MG63 (cell line): ENCODE measurements at regions not wholly inside any gene's neighbourhood (a gene's known extent, or its start where the extent isn't known, plus 50 kb on each side); places are given as distances from the start of the nearest gene placed in this dataset.
"Not testable (repeated sequence)": the region's sequence is repeated elsewhere in the genome, so short reads cannot be mapped to it uniquely, and the experiment has no call there.

Experiments
- DNase-seq: peaks from one replicate; pipeline ENCODE4 v3.0.0-alpha.2; 2020
- H3K27me3 ChIP-seq: fragments of 250-450 bp; sonication (Bioruptor Pico); 2 replicates; pipeline ENCODE4 v1.5.1; 2020; ENCODE audit warnings: mild to moderate bottlenecking, moderate library complexity
- H3K36me3 ChIP-seq: fragments of 250-450 bp; sonication (Bioruptor Pico); 2 replicates; pipeline ENCODE4 v1.5.1; 2020; ENCODE audit warnings: mild to moderate bottlenecking, moderate library complexity
- H3K4me3 ChIP-seq: fragments of 250-450 bp; sonication (Bioruptor Pico); 2 replicates; pipeline ENCODE4 v1.5.1; 2020; ENCODE audit warnings: mild to moderate bottlenecking, moderate library complexity
- H3K9me3 ChIP-seq: fragments of 250-450 bp; sonication (Bioruptor Pico); 2 replicates; pipeline ENCODE4 v1.5.1; 2020; ENCODE audit warnings: mild to moderate bottlenecking, moderate library complexity

DNA sequence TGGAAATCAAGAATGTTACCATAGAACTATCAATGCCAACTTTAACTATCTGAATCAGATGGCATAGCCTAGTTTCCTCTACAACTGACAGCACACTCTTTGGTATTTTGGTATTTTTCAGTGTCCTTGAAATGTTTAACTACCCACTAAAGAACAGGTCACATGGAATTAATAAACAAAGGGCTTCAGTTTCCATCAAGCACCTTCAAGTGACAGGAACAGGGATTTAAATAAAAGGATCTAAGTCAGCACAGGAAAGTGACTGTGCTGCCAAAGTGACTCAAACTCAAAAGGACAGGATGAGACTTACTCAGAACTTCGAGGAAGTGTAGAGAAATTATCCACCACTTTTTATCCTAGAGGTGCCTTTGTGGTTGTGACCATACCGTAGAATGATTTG lies 117.7 kb downstream of the FAM72C start:
- not testable (repeated sequence) for H3K36me3 ChIP-seq, H3K27me3 ChIP-seq, DNase-seq, H3K4me3 ChIP-seq, H3K9me3 ChIP-seq

DNA sequence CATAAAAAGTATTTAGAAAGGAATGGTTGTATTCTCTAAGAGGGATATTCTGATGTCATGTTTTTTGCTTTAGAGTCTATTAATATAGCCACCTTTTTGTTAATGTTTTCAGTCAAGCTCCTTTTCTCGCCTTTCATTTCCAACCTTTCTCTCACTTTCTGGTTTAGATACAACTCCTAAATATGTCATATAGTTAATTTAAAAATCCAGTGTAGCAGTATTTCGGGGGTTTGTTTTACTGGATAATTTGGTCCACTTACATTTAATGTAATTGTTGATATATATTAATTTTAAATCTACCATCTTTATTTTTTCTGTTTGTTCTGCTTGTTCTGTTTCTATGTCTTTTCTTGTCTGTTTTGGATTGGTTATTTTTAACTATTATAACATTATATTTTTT lies 121.1 kb downstream of the FAM72C start:
- not testable (repeated sequence) for H3K9me3 ChIP-seq, H3K27me3 ChIP-seq, H3K36me3 ChIP-seq, H3K4me3 ChIP-seq, DNase-seq

DNA sequence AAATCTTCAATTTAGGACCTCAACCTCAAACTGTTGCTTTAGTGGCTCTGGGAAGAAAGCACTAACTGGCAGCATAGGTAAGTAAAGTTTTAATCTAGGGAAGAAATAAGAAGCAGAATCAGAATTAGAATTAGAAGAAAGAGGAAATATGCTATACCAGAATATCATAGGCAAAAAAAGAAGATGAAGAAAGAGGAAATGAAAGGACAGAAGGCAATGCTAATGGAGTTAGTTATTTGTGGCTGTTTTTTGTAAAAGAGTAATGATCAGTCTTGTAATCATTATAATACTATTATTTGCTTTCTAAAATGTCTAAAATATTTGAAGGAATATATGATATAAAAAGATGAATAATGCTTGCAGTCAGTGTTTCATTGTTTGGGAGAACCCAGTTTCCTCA lies 122.9 kb downstream of the FAM72C start:
- H3K4me3 ChIP-seq, DNase-seq, H3K27me3 ChIP-seq, H3K9me3 ChIP-seq, H3K36me3 ChIP-seq: not testable (repeated sequence)

DNA sequence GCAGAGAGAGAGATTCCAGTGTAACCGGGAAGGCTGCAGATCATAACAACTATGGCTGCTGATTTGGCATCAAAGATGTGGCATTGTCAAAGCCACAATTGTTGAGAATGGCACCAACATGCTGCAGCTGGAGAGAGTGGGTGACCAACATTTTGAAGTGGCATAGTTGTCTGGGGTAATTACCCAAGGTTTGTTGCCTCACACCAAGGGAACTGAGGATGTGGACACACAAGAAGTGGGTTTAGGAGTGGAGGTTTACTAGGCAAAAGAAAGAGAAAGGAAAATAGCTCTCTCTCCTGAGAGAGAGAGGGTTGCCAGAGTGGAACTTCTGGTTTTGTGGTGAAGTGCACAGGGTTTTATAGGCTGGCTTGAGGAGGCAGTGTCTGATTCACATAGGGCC lies 126.6 kb downstream of the FAM72C start:
- H3K4me3 ChIP-seq, H3K27me3 ChIP-seq, H3K36me3 ChIP-seq, DNase-seq, H3K9me3 ChIP-seq: not testable (repeated sequence)

GRCh38 chr1:143842058-143842457 lies 129.7 kb downstream of the FAM72C start:
- H3K36me3 ChIP-seq, H3K4me3 ChIP-seq, DNase-seq, H3K9me3 ChIP-seq, H3K27me3 ChIP-seq: not testable (repeated sequence)

DNA sequence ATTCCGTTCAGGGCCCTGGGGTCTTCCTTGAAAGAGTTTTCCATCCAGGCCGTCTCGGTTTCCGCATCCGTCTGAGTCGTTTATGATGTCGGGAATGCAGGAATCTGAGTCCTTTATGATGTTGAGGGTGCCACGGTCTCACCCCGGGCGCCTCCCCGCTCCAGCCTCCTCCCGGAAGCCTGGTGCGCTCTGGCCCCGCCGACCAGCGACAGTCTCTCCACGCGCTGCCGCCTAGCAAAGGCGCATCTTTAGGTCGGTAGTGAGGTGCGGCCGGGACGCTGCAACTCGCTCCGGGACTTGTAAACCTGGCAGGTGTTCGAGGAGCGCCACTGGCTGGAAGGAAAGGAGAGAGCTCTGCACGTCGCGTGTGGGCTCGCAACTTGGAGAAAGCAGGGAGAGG lies 132.6 kb downstream of the FAM72C start:
- not testable (repeated sequence) for H3K27me3 ChIP-seq, H3K36me3 ChIP-seq, H3K4me3 ChIP-seq, DNase-seq, H3K9me3 ChIP-seq

DNA sequence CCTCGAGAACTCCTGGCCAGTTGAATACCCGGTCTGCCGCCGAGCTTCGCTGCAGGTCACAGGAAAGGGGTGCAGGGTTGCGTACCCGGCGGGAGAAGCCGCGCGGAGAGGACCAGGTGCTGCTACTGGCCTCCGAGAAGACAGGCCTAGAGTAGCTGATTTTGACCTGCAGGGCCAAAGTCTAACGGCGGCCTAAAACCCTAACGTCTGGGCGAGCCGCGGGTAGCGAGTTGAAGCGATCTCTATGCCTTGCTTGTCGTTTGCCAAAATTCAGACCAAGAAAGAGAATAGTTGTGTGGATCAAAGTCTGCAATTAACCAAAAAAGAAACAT lies 133.2 kb downstream of the FAM72C start:
- H3K27me3 ChIP-seq, DNase-seq, H3K4me3 ChIP-seq, H3K9me3 ChIP-seq, H3K36me3 ChIP-seq: not testable (repeated sequence)

DNA sequence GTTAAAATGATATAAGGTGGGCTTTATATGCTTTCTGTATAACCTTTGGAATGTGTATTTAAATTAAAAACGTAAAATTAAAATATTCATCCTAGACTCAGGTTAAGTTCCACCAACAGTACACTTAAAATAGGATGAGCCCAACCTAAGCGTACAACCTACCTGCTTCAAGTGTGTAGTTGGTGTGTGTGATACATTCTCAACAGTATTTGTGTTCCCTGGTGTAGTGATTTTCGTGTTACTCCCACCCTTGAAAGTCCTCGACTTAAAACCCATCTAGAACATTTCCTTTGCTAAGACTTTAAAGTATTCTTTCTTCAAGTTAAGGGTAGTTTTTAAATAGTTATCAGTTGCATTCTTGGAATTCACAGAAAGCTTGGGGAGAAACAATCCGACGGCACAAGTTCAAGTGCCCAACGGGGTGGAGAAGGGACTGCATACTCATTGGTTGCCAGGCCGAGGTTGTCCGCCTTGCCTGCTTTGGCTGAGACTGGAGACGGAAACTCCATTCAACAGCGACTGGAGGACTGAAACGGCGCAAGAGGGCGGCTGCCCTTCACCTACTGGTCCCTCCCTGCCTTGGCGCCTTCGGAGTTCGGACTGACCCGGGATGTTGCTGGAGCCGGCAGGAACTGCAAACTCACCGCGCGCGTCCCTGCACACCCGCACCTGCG lies 133.7 kb downstream of the FAM72C start:
- H3K36me3 ChIP-seq, H3K27me3 ChIP-seq, DNase-seq, H3K9me3 ChIP-seq, H3K4me3 ChIP-seq: not testable (repeated sequence)

DNA sequence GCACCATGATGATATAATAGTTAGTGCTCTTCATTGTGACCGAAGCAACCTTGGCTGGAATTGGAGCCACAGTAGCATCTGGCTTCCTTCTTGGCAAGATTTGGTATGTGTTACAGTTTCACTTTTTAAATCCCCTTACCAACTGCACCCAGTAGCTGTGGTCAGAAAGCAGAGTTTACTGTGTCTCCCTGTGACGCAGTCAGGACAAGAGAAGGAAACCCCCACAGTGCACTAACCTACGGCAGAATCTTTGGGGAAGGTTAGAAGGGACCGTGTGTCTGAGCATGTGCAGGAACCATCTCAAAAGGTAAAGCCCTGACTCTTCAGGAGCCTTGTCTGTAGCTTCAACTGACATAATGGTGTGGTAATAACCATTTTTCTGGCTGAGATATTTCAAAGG lies 138.4 kb downstream of the FAM72C start:
- not testable (repeated sequence) for H3K27me3 ChIP-seq, H3K36me3 ChIP-seq, H3K9me3 ChIP-seq, H3K4me3 ChIP-seq, DNase-seq

DNA sequence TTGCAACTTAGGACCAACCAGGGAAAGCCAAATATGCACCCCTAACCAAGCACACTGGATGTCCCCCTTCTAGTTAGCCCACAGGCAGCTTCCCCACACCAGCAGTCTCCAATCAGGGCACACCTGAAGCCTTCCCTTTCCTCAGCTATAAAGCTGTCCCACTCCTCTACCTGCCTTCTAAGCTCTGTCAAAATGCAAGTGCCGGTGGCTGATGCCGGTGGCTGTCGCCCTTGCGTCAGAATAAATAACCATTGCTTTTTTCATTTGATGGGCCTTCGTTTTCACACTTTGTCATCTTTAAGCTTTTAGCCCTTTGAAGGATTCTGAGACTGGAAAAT lies 139.4 kb downstream of the FAM72C start:
- DNase-seq, H3K9me3 ChIP-seq, H3K36me3 ChIP-seq: not testable (repeated sequence)

DNA sequence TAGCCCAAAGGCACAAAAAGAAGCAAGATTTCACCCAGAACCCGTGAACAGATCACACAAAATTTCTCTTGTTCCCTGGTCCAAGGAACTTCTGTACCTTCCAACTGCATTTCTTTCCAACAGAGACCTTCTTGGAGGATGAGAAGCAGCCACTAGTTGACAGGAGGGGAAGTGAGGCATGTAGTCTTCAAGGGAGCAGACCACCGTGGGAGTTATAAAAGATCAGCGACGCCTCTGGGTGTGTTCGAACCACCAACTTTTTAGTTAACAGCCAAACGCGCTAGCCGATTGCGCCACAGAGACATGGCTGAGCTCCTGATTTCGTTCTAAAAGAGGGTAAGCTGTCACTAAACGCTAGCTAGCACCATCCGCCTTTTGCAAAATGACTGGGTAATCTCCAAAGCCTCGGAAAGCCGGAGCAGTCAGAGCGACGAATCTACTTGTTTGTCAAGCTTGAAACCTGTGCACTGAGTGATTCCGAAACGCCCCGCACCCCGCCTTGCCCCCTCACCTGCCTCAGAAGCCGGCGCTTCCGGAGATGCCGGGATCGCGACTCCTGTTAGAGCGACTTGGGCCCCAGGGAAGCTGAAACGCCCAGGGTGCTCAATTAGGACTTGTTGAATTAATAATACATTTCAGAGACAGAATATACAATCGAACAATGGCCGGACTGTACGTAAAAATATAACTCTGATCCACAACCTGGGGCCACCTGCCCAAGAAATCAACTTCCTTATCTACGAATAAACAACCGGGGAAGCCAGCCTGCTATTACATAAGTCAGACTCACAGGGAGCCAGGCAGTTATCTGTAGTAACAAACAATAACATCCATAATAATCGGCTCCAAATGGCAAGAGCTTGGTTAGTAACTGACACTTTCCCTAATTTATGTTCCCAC lies 140.1 kb downstream of the FAM72C start:
- not testable (repeated sequence) for H3K27me3 ChIP-seq, H3K4me3 ChIP-seq, H3K36me3 ChIP-seq, DNase-seq, H3K9me3 ChIP-seq

More for the DNA sequence above, 139.4 kb downstream of the FAM72C start:
- H3K27me3 ChIP-seq, H3K4me3 ChIP-seq: not testable (repeated sequence)

- not testable (repeated sequence) for H3K36me3 ChIP-seq, H3K4me3 ChIP-seq, H3K9me3 ChIP-seq, DNase-seq, H3K27me3 ChIP-seq
These were observed 145.6 kb downstream of the FAM72C start for GRCh38 chr1:143826162-143826561.

- not testable (repeated sequence) for H3K4me3 ChIP-seq, DNase-seq, H3K9me3 ChIP-seq, H3K27me3 ChIP-seq, H3K36me3 ChIP-seq
These were observed 147.5 kb downstream of the FAM72C start for GRCh38 chr1:143824266-143824665.

- not testable (repeated sequence) for H3K4me3 ChIP-seq, H3K9me3 ChIP-seq, H3K27me3 ChIP-seq, DNase-seq, H3K36me3 ChIP-seq
These were observed 151.7 kb downstream of the FAM72C start for GRCh38 chr1:143820058-143820457.

GRCh38 chr1:143816369-143816768 lies 155.4 kb downstream of the FAM72C start:
- not testable (repeated sequence) for H3K4me3 ChIP-seq, DNase-seq, H3K36me3 ChIP-seq, H3K9me3 ChIP-seq, H3K27me3 ChIP-seq

DNA sequence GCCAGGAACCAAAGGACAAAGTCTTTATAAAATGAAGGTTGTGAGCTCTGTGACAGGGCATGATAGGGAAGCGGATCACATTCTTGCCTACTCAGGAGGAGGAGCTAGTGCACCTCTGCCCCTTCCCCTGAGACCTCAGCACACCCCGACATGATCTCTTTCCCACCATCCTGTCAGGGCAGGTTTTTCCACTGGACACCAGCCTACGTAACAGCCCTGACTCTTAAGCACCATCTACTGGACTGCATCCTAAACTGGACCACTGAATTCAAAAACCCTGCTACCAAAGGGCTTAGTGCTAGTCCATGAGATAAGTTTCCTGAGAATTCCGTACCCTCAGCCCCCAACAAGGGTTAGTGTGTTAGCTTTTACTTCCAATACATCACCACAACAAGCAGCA lies 166.4 kb downstream of the FAM72C start:
- not testable (repeated sequence) for DNase-seq

GRCh38 chr1:143804707-143805356 lies 167.0 kb downstream of the FAM72C start:
- H3K4me3 ChIP-seq = peak overlapping the region; percentile 27; the same call in 1 of the 2 replicates
- not testable (repeated sequence) for H3K9me3 ChIP-seq, H3K36me3 ChIP-seq, DNase-seq, H3K27me3 ChIP-seq

More for the DNA sequence above, 166.4 kb downstream of the FAM72C start:
- not testable (repeated sequence) for H3K36me3 ChIP-seq, H3K4me3 ChIP-seq, H3K9me3 ChIP-seq, H3K27me3 ChIP-seq

GRCh38 chr1:143803927-143804411 lies 167.8 kb downstream of the FAM72C start:
- not testable (repeated sequence) for H3K9me3 ChIP-seq, H3K36me3 ChIP-seq, H3K27me3 ChIP-seq
- peak overlapping the region; percentile 57 for H3K4me3 ChIP-seq
- peak; percentile 33 for DNase-seq
